DOHH2 (cell line): ENCODE measurements at regions not wholly inside any gene's neighbourhood (a gene's known extent, or its start where the extent isn't known, plus 50 kb on each side); places are given as distances from the start of the nearest gene placed in this dataset.

Source experiments
- H3F3A ChIP-seq: fragments of 200-600 bp; sonication (generic), shearing (Covaris generic); 2 replicates; pipeline ENCODE4 v1.6.0; 2016; ENCODE audit warnings: antibody characterized with exemption, mild to moderate bottlenecking; ENCODE audit not compliant: control insufficient read depth, insufficient read depth
- H3K27ac ChIP-seq: fragments of 200-600 bp; sonication (generic); 2 replicates; pipeline ENCODE4 v1.5.1; 2014; ENCODE audit warnings: low read depth, mild to moderate bottlenecking, low read length, moderate library complexity
- H3K27me3 ChIP-seq: fragments of 200-600 bp; sonication (generic); 2 replicates; pipeline ENCODE4 v1.6.1; 2014; ENCODE audit warnings: mild to moderate bottlenecking, low read length, mixed read lengths; ENCODE audit not compliant: control insufficient read depth
- H3K36me3 ChIP-seq: fragments of 200-600 bp; sonication (generic); 2 replicates; pipeline ENCODE4 v1.6.1; 2014; ENCODE audit warnings: mild to moderate bottlenecking, low read length, moderate library complexity, mixed read lengths; ENCODE audit not compliant: control insufficient read depth
- H3K4me1 ChIP-seq: fragments of 200-600 bp; sonication (generic); 2 replicates; pipeline ENCODE4 v1.6.1; 2014; ENCODE audit warnings: mild to moderate bottlenecking, low read length, mixed read lengths; ENCODE audit not compliant: control insufficient read depth
- H3K4me2 ChIP-seq: fragments of 200-600 bp; sonication (generic); 2 replicates; pipeline ENCODE4 v1.6.0; 2014; ENCODE audit warnings: mild to moderate bottlenecking, low read length, moderate library complexity
- H3K4me3 ChIP-seq: fragments of 200-600 bp; sonication (generic); 2 replicates; pipeline ENCODE4 v1.5.1; 2014; ENCODE audit warnings: mild to moderate bottlenecking, low read length, mixed read lengths
- H3K79me2 ChIP-seq: fragments of 200-600 bp; sonication (generic); 2 replicates; pipeline ENCODE4 v1.6.1; 2014; ENCODE audit warnings: mild to moderate bottlenecking, low read length, mixed read lengths; ENCODE audit not compliant: control insufficient read depth
- H3K9me2 ChIP-seq: fragments of 200-600 bp; sonication (generic); replicated peaks from 2 replicates; pipeline ENCODE4 v1.6.1; 2014; ENCODE audit warnings: mild to moderate bottlenecking, low read length, mixed read lengths; ENCODE audit not compliant: control insufficient read depth
- H3K9me3 ChIP-seq: fragments of 200-600 bp; sonication (generic); 2 replicates; pipeline ENCODE4 v1.6.1; 2014; ENCODE audit warnings: antibody characterized with exemption, low read length, mixed read lengths; ENCODE audit not compliant: control insufficient read depth, insufficient read depth
- H4K20me1 ChIP-seq: fragments of 200-600 bp; sonication (generic); 2 replicates; pipeline ENCODE4 v1.6.0; 2014; ENCODE audit warnings: low read depth, mild to moderate bottlenecking, antibody characterized with exemption, low read length, moderate library complexity; ENCODE audit not compliant: control insufficient read depth, insufficient read depth
- EZH2phosphoT487 ChIP-seq: fragments of 200-600 bp; sonication (generic); IDR thresholded peaks from 2 replicates; pipeline ENCODE4 v1.6.1; 2017; ENCODE audit warnings: borderline replicate concordance, mild to moderate bottlenecking, antibody characterized with exemption, low read length, moderate library complexity, mixed read lengths
- TF ChIP-seq, protein P1 (sequence below): fragments of 200-600 bp; sonication (generic); IDR thresholded peaks from one replicate; pipeline ENCODE4 v1.5.1; 2014; ENCODE audit warnings: antibody characterized with exemption, mild to moderate bottlenecking, low read depth, low read length; ENCODE audit not compliant: poor library complexity, severe bottlenecking

DNA sequence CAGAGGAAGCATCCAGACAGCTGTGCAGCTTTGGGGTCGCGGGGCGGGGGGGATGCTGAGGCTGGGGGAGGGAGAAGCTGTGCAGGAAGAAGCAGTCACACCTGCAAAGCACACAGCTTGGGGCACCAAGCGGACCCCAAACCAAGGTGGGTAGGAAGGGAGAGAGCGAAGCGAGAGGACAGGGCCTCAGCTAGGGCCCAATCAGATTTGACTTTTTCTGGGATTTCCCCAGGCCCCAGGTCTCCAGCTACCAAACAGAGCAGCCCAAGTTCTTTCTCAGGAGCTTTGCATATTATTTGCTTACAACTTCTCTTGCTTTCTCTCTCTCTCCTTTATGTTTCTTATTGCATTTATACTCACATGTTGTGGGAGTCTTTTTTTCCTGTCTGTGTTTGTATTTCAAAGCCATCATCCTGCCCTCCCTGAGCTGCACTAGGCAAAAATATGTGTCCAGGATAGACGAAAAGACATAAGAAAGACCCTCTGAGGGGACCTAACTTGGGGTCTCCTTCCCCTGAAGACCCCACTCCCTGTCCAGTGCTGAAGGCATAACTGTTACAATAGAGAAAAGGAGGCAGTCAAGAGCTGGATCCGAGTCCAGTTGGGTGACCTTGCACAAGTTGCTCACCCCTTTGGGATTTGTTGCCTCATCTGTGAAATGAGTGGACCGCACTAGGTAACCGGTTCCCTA is 50.6 kb upstream of the SMNDC1 start:
- H3K4me1 ChIP-seq, result peaks cover 69% of the 10 kb centered on the region
- no peaks in the 10 kb centered on the region for H3K27me3 ChIP-seq
- H3K9me3 ChIP-seq, result no peaks in the 10 kb centered on the region
- H3K27ac ChIP-seq, result peak overlapping the region; percentile 100
- H3K36me3 ChIP-seq, result no peaks in the 10 kb centered on the region
- peak overlapping the region; percentile 66 for H3K4me3 ChIP-seq
- peak overlapping the region; percentile 70 for H3K4me2 ChIP-seq
- no peaks in the 10 kb centered on the region for H3K9me2 ChIP-seq
- no peaks in the 10 kb centered on the region for H4K20me1 ChIP-seq
- H3F3A ChIP-seq, result peaks cover 26% of the 10 kb centered on the region
- TF ChIP-seq, protein P1, sequence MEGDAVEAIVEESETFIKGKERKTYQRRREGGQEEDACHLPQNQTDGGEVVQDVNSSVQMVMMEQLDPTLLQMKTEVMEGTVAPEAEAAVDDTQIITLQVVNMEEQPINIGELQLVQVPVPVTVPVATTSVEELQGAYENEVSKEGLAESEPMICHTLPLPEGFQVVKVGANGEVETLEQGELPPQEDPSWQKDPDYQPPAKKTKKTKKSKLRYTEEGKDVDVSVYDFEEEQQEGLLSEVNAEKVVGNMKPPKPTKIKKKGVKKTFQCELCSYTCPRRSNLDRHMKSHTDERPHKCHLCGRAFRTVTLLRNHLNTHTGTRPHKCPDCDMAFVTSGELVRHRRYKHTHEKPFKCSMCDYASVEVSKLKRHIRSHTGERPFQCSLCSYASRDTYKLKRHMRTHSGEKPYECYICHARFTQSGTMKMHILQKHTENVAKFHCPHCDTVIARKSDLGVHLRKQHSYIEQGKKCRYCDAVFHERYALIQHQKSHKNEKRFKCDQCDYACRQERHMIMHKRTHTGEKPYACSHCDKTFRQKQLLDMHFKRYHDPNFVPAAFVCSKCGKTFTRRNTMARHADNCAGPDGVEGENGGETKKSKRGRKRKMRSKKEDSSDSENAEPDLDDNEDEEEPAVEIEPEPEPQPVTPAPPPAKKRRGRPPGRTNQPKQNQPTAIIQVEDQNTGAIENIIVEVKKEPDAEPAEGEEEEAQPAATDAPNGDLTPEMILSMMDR, result no peak
- no peak for TF ChIP-seq EZH2phosphoT487
- H3K79me2 ChIP-seq, result no peaks in the 10 kb centered on the region

DNA sequence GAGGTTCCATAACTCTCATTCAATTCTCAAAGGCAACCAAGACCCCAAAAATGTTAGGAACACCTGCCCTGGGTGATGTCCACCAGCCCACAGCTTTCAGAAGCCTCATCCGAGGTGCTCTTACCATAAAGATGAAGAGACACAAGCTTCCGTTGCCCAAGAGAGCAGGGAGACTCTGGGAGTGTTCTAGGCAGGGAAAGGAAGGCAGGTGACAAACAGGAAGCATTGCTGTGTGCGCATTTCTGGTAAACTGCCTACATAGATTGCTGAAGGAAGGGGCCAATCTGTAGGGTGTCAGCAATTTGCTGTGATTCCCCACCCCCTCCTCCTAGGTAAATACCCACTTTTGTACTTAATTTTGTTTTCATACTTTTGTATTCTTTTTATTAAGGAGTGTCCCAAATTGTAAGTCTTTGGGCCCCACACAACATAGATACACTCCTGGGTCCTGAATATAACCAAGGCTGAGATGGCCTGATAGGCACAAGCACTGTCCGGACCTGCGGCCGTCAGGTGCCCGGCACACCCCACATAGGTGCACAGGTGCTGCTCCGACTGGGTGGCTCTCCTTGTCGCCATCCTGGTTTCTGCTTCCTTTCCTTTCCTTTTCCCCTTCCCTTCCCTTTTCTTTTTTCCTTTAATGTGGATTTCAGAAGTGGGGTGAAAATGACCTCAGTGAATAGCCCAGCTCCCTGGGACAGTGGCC is 51.4 kb upstream of the SMNDC1 start:
- Histone ChIP-seq H3K27me3 (no peaks in the 10 kb centered on the region), H3K79me2 (no peaks in the 10 kb centered on the region), H3K27ac (peak overlapping the region; percentile 100), H3K9me2 (no peaks in the 10 kb centered on the region), H3K9me3 (no peaks in the 10 kb centered on the region), H3K36me3 (no peaks in the 10 kb centered on the region), H3K4me1 (peaks cover 69% of the 10 kb centered on the region), H4K20me1 (no peaks in the 10 kb centered on the region), H3K4me2 (peak overlapping the region; percentile 70), H3K4me3 (peak overlapping the region; percentile 66), H3F3A (peaks cover 26% of the 10 kb centered on the region)
- TF ChIP-seq EZH2phosphoT487, result no peak
- TF ChIP-seq, protein P1, result no peak

DNA sequence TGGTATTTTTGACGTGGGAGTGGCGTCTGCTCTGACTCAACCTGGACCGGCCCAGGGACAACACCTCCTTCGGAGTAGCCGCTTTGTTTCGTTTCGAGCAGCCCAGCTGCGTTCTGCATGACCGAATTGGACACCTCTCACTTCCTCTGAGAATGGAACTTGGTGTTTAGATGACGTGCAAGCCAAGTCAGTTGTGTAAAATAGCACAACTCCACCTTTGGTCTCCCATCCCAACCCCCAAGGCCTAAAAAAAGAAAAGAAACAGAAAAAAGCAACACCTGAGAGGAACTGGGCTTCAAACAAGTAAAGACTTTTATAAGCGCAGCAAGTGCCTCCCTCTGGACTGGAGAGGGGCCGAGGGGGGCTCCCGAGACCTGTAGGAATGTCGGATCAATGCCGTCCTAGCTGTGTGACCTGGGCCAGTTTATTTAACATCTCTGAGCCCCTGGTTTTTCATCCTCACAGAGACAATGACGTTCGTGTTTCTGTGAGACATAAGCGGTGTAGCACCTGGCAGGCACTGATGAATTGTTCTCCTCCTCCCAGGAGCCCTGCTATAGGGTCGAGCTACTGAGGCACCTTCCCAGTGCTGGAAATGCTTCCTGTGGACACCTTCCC is 52.0 kb upstream of the SMNDC1 start:
- Histone ChIP-seq H3K4me3 (peak overlapping the region; percentile 66), H3K27ac (peak overlapping the region; percentile 100), H3K36me3 (no peaks in the 10 kb centered on the region), H3K9me3 (no peaks in the 10 kb centered on the region), H3K79me2 (no peaks in the 10 kb centered on the region), H3F3A (peaks cover 26% of the 10 kb centered on the region), H3K4me1 (peaks cover 72% of the 10 kb centered on the region), H4K20me1 (no peaks in the 10 kb centered on the region), H3K4me2 (peak overlapping the region; percentile 70), H3K9me2 (no peaks in the 10 kb centered on the region), H3K27me3 (no peaks in the 10 kb centered on the region)
- no peak for TF ChIP-seq EZH2phosphoT487
- TF ChIP-seq, protein P1, result no peak
